Uterus (tissue), 2 donors: ENCODE measurements at regions not wholly inside any gene's neighbourhood (a gene's known extent, or its start where the extent isn't known, plus 50 kb on each side); places are given as distances from the start of the nearest gene placed in this dataset.

Source experiments
- POLR2A ChIP-seq, 2 donors: fragments of 450-650 bp; IDR thresholded peaks; one replicate each; pipeline ENCODE4 v1.6.1; 2016; ENCODE audit warnings: antibody characterized with exemption in 2 of 2, mild to moderate bottlenecking in 1 of 2, moderate library complexity in 1 of 2
- TF ChIP-seq, protein P1 (sequence below), 4 experiments: fragments of 200-600 bp in 2 of 4; fragments of 450-650 bp in 2 of 4; sonication (generic) in 2 of 4; IDR thresholded peaks; one replicate each; pipeline ENCODE4 v1.5.1; 2016 to 2019; ENCODE audit warnings: antibody characterized with exemption in 4 of 4, mild to moderate bottlenecking in 2 of 4, moderate library complexity in 1 of 4

DNA sequence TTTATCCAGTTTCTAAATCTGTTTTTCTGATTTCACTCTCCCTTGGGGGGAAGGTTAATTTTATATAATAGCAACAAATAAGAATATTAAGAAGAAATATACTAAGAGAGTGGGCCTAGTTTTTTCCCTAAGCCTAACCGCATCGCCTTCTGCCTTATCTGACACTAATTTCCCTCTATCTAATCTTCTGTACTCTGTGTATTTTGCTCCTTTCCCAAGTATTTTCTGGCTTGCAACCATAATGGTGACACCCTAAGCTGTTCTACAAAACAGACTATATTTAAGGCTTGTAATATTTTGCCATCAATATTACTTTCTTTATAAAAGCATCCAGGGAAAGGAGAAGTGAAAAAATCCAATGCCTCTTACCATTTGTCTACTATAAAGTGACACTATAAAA lies 1168.8 kb downstream of the GALC start:
- TF ChIP-seq, protein P1, sequence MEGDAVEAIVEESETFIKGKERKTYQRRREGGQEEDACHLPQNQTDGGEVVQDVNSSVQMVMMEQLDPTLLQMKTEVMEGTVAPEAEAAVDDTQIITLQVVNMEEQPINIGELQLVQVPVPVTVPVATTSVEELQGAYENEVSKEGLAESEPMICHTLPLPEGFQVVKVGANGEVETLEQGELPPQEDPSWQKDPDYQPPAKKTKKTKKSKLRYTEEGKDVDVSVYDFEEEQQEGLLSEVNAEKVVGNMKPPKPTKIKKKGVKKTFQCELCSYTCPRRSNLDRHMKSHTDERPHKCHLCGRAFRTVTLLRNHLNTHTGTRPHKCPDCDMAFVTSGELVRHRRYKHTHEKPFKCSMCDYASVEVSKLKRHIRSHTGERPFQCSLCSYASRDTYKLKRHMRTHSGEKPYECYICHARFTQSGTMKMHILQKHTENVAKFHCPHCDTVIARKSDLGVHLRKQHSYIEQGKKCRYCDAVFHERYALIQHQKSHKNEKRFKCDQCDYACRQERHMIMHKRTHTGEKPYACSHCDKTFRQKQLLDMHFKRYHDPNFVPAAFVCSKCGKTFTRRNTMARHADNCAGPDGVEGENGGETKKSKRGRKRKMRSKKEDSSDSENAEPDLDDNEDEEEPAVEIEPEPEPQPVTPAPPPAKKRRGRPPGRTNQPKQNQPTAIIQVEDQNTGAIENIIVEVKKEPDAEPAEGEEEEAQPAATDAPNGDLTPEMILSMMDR (IDR thresholded peaks at IDR 0.05), result no peak
- no peak for TF ChIP-seq POLR2A (IDR thresholded peaks at IDR 0.05)
